SHP77 (cell line): ENCODE measurements at regions not wholly inside any gene's neighbourhood (a gene's known extent, or its start where the extent isn't known, plus 50 kb on each side); places are given as distances from the start of the nearest gene placed in this dataset.
"Not testable (repeated sequence)": the region's sequence is repeated elsewhere in the genome, so short reads cannot be mapped to it uniquely, and the experiment has no call there.

Experiments used
- DNase-seq, 2 experiments: peaks; one replicate each; lab custom pipeline; 2025; lab: John Stamatoyannopoulos, UW

GRCh38 chr17:30731210-30732132, 93.0 kb downstream of the CRLF3 start:
- DNase-seq = peak; percentile 64 to 71

- DNase-seq = not testable (repeated sequence)
Measured at GRCh38 chr17:30730837-30731209, 93.7 kb downstream of the CRLF3 start.

- DNase-seq = not testable (repeated sequence)
Measured at GRCh38 chr17:30730171-30730836, 94.2 kb downstream of the CRLF3 start.

GRCh38 chr17:30729471-30730170, 94.9 kb downstream of the CRLF3 start:
- not testable (repeated sequence) for DNase-seq

GRCh38 chr17:30727517-30727916, 97.0 kb downstream of the CRLF3 start:
- not testable (repeated sequence) for DNase-seq

GRCh38 chr17:30726734-30727133, 97.8 kb downstream of the CRLF3 start:
- DNase-seq = not testable (repeated sequence)

- DNase-seq = not testable (repeated sequence)
Measured at GRCh38 chr17:30726310-30726709, 98.2 kb downstream of the CRLF3 start.

GRCh38 chr17:30724034-30724650, 100.3 kb downstream of the CRLF3 start:
- DNase-seq = not testable (repeated sequence)

GRCh38 chr17:30722114-30722780, 102.2 kb downstream of the CRLF3 start:
- DNase-seq = not testable (repeated sequence)

- not testable (repeated sequence) for DNase-seq
Measured at GRCh38 chr17:30720971-30721370, 103.5 kb downstream of the CRLF3 start.

GRCh38 chr17:30720013-30720471, 104.5 kb downstream of the CRLF3 start:
- no peak for DNase-seq

- peak; percentile 12 to 20 for DNase-seq
Measured at GRCh38 chr17:30719131-30719973, 105.1 kb downstream of the CRLF3 start.

- not testable (repeated sequence) for DNase-seq
Measured at GRCh38 chr17:30718691-30719090, 105.8 kb downstream of the CRLF3 start.

- DNase-seq = not testable (repeated sequence)
Measured at GRCh38 chr17:30718099-30718447, 106.4 kb downstream of the CRLF3 start.

GRCh38 chr17:30717291-30718098, 107.0 kb downstream of the CRLF3 start:
- DNase-seq = no peak

GRCh38 chr17:30716461-30717290, 107.8 kb downstream of the CRLF3 start:
- DNase-seq = no peak

GRCh38 chr17:30714825-30715622, 109.5 kb downstream of the CRLF3 start:
- peak; percentile 6 to 27 for DNase-seq

GRCh38 chr17:30713805-30714204, 110.7 kb downstream of the CRLF3 start:
- not testable (repeated sequence) for DNase-seq
